SK-N-SH treated with all-trans-retinoic acid at 6 μM for 48 hours (cell line): ENCODE measurements at regions not wholly inside any gene's neighbourhood (a gene's known extent, or its start where the extent isn't known, plus 50 kb on each side); places are given as distances from the start of the nearest gene placed in this dataset.

Experiments used
- ATAC-seq: fragments of 200-7000 bp; cut with Tn5 transposase; 3 replicates; pipeline ENCODE4 v1.9.1; 2020; ENCODE audit warnings: mild to moderate bottlenecking, moderate library complexity
- ARNTL ChIP-seq: fragments of 450-650 bp; formaldehyde crosslinking; IDR thresholded peaks from 2 replicates; pipeline ENCODE4 v1.5.0; 2020; ENCODE audit warnings: low read depth, mild to moderate bottlenecking, moderate library complexity, borderline replicate concordance
- BACH2 ChIP-seq: fragments of 250-450 bp; sonication (Bioruptor Pico); IDR thresholded peaks from 2 replicates; pipeline ENCODE4 v1.9.0; 2021; ENCODE audit warnings: mild to moderate bottlenecking, borderline replicate concordance
- CSDC2 ChIP-seq: fragments of 250-450 bp; sonication (Bioruptor Pico); IDR thresholded peaks from 2 replicates; pipeline ENCODE4 v1.5.0; 2020; ENCODE audit warnings: mild to moderate bottlenecking, moderate library complexity
- ESRRG ChIP-seq: fragments of 250-450 bp; sonication (Bioruptor Pico); IDR thresholded peaks from 2 replicates; pipeline ENCODE4 v1.6.1; 2021; ENCODE audit warnings: mild to moderate bottlenecking
- GLIS3 ChIP-seq: fragments of 250-450 bp; sonication (Bioruptor Pico); IDR thresholded peaks from 2 replicates; pipeline ENCODE4 v1.5.0; 2020; ENCODE audit warnings: mild to moderate bottlenecking, moderate library complexity
- ISL1 ChIP-seq: fragments of 250-450 bp; sonication (Bioruptor Pico); IDR thresholded peaks from 2 replicates; pipeline ENCODE4 v2.1.2; 2022; ENCODE audit warnings: mild to moderate bottlenecking, moderate library complexity
- OSR1 ChIP-seq: fragments of 250-450 bp; sonication (Bioruptor Pico); IDR thresholded peaks from 2 replicates; pipeline ENCODE4 v1.8.0; 2022; ENCODE audit warnings: moderate library complexity, mild to moderate bottlenecking, inconsistent platforms
- PPARA ChIP-seq: fragments of 250-450 bp; sonication (Bioruptor Pico); IDR thresholded peaks from 2 replicates; pipeline ENCODE4 v1.5.0; 2020; ENCODE audit warnings: mild to moderate bottlenecking, borderline replicate concordance
- RARB ChIP-seq: fragments of 250-450 bp; sonication (Bioruptor Pico); IDR thresholded peaks from 2 replicates; pipeline ENCODE4 v1.8.0; 2021; ENCODE audit warnings: mild to moderate bottlenecking, moderate library complexity
- SNAI2 ChIP-seq: fragments of 250-450 bp; sonication (Bioruptor Pico); IDR thresholded peaks from 2 replicates; pipeline ENCODE4 v1.5.0; 2020; ENCODE audit warnings: mild to moderate bottlenecking, moderate library complexity
- TCF4 ChIP-seq: fragments of 250-450 bp; sonication (Bioruptor Pico); IDR thresholded peaks from 2 replicates; pipeline ENCODE4 v1.8.0; 2021; ENCODE audit warnings: mild to moderate bottlenecking, moderate library complexity, borderline replicate concordance
- TOX ChIP-seq: fragments of 250-450 bp; sonication (Bioruptor Pico); IDR thresholded peaks from 2 replicates; pipeline ENCODE4 v1.8.0; 2021; ENCODE audit warnings: mild to moderate bottlenecking, moderate library complexity, borderline replicate concordance
- ZC3H10 ChIP-seq: fragments of 250-450 bp; sonication (Bioruptor Pico); IDR thresholded peaks from 2 replicates; pipeline ENCODE4 v1.5.1; 2021; ENCODE audit warnings: mild to moderate bottlenecking, moderate library complexity
- ZFP3 ChIP-seq: fragments of 250-450 bp; sonication (Bioruptor Pico); IDR thresholded peaks from 2 replicates; pipeline ENCODE4 v1.5.0; 2020; ENCODE audit warnings: mild to moderate bottlenecking, moderate library complexity
- ZFP30 ChIP-seq: fragments of 450-650 bp; formaldehyde crosslinking; IDR thresholded peaks from 2 replicates; pipeline ENCODE4 v1.5.0; 2022; ENCODE audit warnings: mild to moderate bottlenecking, moderate library complexity
- ZNF70 ChIP-seq: fragments of 450-650 bp; formaldehyde crosslinking; IDR thresholded peaks from 2 replicates; pipeline ENCODE4 v1.5.0; 2020; ENCODE audit warnings: mild to moderate bottlenecking, moderate library complexity
- ZNF8 ChIP-seq: fragments of 450-650 bp; formaldehyde crosslinking; IDR thresholded peaks from 2 replicates; pipeline ENCODE4 v1.5.0; 2020; ENCODE audit warnings: mild to moderate bottlenecking, moderate library complexity
- TF ChIP-seq, protein P1 (sequence below): fragments of 250-450 bp; sonication (Bioruptor Pico); IDR thresholded peaks from 2 replicates; pipeline ENCODE4 v1.5.0; 2020; ENCODE audit warnings: mild to moderate bottlenecking, moderate library complexity
- TF ChIP-seq, protein P2 (sequence below): fragments of 250-450 bp; sonication (Bioruptor Pico); IDR thresholded peaks from 2 replicates; pipeline ENCODE4 v1.8.0; 2021; ENCODE audit warnings: low read depth, mild to moderate bottlenecking, moderate library complexity, borderline replicate concordance
- TF ChIP-seq, protein P3 (sequence below): fragments of 250-450 bp; sonication (Bioruptor Pico); IDR thresholded peaks from 2 replicates; pipeline ENCODE4 v1.8.0; 2020; ENCODE audit warnings: mild to moderate bottlenecking, moderate library complexity, borderline replicate concordance
- TF ChIP-seq, protein P4 (sequence below): fragments of 250-450 bp; sonication (Bioruptor Pico); IDR thresholded peaks from 2 replicates; pipeline ENCODE4 v1.5.1; 2021; ENCODE audit warnings: mild to moderate bottlenecking, moderate library complexity
- TF ChIP-seq, protein P5 (sequence below): fragments of 250-450 bp; sonication (Bioruptor Pico); IDR thresholded peaks from 2 replicates; pipeline ENCODE4 v1.5.1; 2020; ENCODE audit warnings: low read depth, mild to moderate bottlenecking, moderate library complexity

DNA sequence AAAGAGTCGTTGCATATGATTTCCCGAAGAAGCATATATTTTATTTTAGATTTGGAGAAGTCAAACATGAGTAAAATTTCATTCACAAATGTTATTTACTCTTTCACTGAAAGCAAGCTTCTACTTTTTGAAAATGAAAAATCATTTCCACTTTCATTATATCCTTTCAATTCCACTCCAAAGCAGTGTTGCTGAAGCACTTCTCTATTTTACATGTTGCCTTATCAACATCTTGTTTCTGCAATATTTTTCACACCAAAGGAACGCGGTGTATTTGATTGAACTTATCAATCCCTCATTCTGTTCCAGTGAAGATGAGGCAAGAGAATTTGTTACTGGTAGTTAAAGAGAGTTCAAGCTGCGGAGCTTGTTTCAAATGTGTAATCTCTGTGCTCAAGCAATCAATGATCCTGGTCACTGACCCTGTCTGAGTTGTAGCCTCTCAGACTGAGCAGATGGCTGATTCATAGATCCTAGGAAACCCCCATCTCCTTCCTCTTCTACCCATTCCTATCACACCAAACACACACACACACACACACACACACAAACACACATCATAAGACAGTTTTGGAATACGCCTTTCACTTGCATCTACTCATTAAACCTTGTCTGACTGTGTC lies 236.2 kb upstream of the FLRT2 start (continued):
- TF ChIP-seq, protein P1, sequence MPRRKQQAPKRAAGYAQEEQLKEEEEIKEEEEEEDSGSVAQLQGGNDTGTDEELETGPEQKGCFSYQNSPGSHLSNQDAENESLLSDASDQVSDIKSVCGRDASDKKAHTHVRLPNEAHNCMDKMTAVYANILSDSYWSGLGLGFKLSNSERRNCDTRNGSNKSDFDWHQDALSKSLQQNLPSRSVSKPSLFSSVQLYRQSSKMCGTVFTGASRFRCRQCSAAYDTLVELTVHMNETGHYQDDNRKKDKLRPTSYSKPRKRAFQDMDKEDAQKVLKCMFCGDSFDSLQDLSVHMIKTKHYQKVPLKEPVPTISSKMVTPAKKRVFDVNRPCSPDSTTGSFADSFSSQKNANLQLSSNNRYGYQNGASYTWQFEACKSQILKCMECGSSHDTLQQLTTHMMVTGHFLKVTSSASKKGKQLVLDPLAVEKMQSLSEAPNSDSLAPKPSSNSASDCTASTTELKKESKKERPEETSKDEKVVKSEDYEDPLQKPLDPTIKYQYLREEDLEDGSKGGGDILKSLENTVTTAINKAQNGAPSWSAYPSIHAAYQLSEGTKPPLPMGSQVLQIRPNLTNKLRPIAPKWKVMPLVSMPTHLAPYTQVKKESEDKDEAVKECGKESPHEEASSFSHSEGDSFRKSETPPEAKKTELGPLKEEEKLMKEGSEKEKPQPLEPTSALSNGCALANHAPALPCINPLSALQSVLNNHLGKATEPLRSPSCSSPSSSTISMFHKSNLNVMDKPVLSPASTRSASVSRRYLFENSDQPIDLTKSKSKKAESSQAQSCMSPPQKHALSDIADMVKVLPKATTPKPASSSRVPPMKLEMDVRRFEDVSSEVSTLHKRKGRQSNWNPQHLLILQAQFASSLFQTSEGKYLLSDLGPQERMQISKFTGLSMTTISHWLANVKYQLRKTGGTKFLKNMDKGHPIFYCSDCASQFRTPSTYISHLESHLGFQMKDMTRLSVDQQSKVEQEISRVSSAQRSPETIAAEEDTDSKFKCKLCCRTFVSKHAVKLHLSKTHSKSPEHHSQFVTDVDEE (CRISPR knock-in tag): no peak
- no peak for TF ChIP-seq SNAI2 (CRISPR knock-in tag)

DNA sequence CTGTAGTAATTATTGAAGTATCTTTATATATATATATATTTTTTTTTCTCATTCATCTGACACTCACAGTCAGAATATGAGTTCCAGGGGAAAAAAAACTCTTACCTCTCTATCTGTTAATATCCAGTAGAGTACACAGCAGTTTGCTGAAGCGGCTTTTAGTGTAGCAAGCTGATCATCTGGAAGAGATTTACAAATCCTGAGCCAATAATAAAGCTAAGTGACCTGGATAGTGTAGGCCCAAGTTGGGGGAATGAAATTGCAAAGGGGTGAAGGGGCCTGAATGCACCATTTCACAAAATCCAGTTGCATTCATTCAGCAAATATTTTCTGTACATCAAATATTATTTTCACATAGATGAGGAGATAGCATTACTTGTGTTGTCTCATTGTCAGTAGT lies 234.6 kb upstream of the FLRT2 start:
- TF ChIP-seq ZNF70 (CRISPR knock-in tag): no peak
- no peak for TF ChIP-seq ESRRG (CRISPR knock-in tag)
- no peak for TF ChIP-seq ARNTL (CRISPR knock-in tag)
- no peak for TF ChIP-seq ZNF8 (CRISPR knock-in tag)
- no peak for TF ChIP-seq ZC3H10 (CRISPR knock-in tag)
- no peak for TF ChIP-seq TOX
- no peak for TF ChIP-seq CSDC2
- no peak for TF ChIP-seq TCF4 (CRISPR knock-in tag)
- no peak for TF ChIP-seq BACH2 (CRISPR knock-in tag)
- no peak for TF ChIP-seq ISL1 (CRISPR knock-in tag)
- no peak for TF ChIP-seq GLIS3 (CRISPR knock-in tag)
- TF ChIP-seq RARB (CRISPR knock-in tag): no peak
- TF ChIP-seq PPARA (CRISPR knock-in tag): no peak
- no peak for TF ChIP-seq ZFP30 (CRISPR knock-in tag)
- TF ChIP-seq ZFP3 (CRISPR knock-in tag): no peak
- TF ChIP-seq, protein P2, sequence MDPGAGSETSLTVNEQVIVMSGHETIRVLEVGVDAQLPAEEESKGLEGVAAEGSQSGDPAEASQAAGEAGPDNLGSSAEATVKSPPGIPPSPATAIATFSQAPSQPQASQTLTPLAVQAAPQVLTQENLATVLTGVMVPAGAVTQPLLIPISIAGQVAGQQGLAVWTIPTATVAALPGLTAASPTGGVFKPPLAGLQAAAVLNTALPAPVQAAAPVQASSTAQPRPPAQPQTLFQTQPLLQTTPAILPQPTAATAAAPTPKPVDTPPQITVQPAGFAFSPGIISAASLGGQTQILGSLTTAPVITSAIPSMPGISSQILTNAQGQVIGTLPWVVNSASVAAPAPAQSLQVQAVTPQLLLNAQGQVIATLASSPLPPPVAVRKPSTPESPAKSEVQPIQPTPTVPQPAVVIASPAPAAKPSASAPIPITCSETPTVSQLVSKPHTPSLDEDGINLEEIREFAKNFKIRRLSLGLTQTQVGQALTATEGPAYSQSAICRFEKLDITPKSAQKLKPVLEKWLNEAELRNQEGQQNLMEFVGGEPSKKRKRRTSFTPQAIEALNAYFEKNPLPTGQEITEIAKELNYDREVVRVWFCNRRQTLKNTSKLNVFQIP (CRISPR knock-in tag): no peak
- no peak for TF ChIP-seq SNAI2 (CRISPR knock-in tag)
- TF ChIP-seq, protein P3, sequence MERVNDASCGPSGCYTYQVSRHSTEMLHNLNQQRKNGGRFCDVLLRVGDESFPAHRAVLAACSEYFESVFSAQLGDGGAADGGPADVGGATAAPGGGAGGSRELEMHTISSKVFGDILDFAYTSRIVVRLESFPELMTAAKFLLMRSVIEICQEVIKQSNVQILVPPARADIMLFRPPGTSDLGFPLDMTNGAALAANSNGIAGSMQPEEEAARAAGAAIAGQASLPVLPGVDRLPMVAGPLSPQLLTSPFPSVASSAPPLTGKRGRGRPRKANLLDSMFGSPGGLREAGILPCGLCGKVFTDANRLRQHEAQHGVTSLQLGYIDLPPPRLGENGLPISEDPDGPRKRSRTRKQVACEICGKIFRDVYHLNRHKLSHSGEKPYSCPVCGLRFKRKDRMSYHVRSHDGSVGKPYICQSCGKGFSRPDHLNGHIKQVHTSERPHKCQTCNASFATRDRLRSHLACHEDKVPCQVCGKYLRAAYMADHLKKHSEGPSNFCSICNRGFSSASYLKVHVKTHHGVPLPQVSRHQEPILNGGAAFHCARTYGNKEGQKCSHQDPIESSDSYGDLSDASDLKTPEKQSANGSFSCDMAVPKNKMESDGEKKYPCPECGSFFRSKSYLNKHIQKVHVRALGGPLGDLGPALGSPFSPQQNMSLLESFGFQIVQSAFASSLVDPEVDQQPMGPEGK (CRISPR knock-in tag): no peak
- TF ChIP-seq, protein P4, sequence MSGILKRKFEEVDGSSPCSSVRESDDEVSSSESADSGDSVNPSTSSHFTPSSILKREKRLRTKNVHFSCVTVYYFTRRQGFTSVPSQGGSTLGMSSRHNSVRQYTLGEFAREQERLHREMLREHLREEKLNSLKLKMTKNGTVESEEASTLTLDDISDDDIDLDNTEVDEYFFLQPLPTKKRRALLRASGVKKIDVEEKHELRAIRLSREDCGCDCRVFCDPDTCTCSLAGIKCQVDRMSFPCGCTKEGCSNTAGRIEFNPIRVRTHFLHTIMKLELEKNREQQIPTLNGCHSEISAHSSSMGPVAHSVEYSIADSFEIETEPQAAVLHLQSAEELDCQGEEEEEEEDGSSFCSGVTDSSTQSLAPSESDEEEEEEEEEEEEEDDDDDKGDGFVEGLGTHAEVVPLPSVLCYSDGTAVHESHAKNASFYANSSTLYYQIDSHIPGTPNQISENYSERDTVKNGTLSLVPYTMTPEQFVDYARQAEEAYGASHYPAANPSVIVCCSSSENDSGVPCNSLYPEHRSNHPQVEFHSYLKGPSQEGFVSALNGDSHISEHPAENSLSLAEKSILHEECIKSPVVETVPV (CRISPR knock-in tag): no peak
- no peak for ATAC-seq

DNA sequence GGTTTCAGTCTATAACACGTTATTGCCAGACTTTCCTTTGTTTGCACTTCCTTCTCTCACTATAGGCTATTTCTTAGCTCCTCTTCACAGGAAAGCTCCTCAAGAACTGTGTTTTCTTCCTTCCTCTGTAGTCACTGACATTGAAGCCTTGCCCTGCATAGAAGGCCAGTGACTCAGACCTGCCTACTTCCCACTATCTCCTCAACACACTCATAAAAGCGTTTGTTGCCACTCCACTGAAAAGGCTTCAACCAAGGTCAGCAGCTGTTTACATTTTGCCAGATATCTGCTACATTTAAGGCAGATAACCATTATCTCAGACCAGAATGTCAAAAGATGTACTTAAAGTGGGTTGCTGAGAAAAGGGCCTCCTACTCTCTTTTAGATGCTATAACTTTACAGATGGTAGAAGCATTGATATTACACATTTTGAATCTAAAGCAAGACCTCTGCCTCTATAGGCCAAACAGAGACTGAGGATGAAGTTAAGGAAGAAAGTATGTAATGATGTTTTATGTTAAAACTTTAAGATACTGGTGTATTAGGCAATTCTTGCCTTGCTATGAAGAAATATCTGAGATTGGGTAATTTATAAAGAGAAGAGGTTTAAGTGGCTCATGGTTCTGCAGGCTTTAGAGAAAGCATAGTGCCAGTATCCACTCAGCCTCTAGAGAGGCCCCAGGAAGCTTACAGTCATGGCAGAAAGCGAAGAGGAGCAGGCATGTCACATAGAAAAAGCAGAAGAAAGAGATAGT lies 233.3 kb upstream of the FLRT2 start:
- peak; percentile 90 for ATAC-seq
- no peak for TF ChIP-seq ZNF70 (CRISPR knock-in tag)
- TF ChIP-seq ARNTL (CRISPR knock-in tag): no peak
- TF ChIP-seq, protein P5, sequence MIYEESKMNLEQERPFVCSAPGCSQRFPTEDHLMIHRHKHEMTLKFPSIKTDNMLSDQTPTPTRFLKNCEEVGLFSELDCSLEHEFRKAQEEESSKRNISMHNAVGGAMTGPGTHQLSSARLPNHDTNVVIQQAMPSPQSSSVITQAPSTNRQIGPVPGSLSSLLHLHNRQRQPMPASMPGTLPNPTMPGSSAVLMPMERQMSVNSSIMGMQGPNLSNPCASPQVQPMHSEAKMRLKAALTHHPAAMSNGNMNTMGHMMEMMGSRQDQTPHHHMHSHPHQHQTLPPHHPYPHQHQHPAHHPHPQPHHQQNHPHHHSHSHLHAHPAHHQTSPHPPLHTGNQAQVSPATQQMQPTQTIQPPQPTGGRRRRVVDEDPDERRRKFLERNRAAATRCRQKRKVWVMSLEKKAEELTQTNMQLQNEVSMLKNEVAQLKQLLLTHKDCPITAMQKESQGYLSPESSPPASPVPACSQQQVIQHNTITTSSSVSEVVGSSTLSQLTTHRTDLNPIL (CRISPR knock-in tag): no peak
- TF ChIP-seq RARB (CRISPR knock-in tag): no peak
- no peak for TF ChIP-seq ZFP3 (CRISPR knock-in tag)
- TF ChIP-seq CSDC2: no peak
- TF ChIP-seq, protein P1 (CRISPR knock-in tag): no peak
- no peak for TF ChIP-seq SNAI2 (CRISPR knock-in tag)
- TF ChIP-seq TCF4 (CRISPR knock-in tag): no peak
- TF ChIP-seq ESRRG (CRISPR knock-in tag): no peak
- no peak for TF ChIP-seq ZC3H10 (CRISPR knock-in tag)
- no peak for TF ChIP-seq ZNF8 (CRISPR knock-in tag)
- no peak for TF ChIP-seq OSR1 (CRISPR knock-in tag)
- TF ChIP-seq ZFP30 (CRISPR knock-in tag): no peak
- TF ChIP-seq ISL1 (CRISPR knock-in tag): no peak
- TF ChIP-seq, protein P3 (CRISPR knock-in tag): no peak
